ENCODE measurements at regions not wholly inside any gene's neighbourhood (a gene's known extent, or its start where the extent isn't known, plus 50 kb on each side); places are given as distances from the start of the nearest gene placed in this dataset.

- Histone ChIP-seq H3F3A (replicated peaks; ENCODE audit: low read depth) (no peaks in the 10 kb centered on the region), H3K27me3 (ENCODE audit: insufficient read depth) (no peaks in the 10 kb centered on the region), H3K4me1 (ENCODE audit: insufficient read depth) (peaks cover 5% of the 10 kb centered on the region; the same call in 1 of the 2 replicates), H3K4me3 (no peak overlapping the region), H3K9me2 (ENCODE audit: insufficient read depth) (no peaks in the 10 kb centered on the region), H2AFZ (no peak overlapping the region), H4K20me1 (replicated peaks; ENCODE audit: insufficient read depth) (no peaks in the 10 kb centered on the region), H3K27ac (ENCODE audit: low read depth) (no peak overlapping the region), H3K36me3 (ENCODE audit: insufficient read depth) (no peaks in the 10 kb centered on the region), H3K4me2 (no peak overlapping the region), H3K79me2 (replicated peaks; ENCODE audit: insufficient read depth) (no peaks in the 10 kb centered on the region)
- ATAC-seq (no peak), DNase-seq (ENCODE audit: low spot score) (no peak)
- H3K27ac Mint-ChIP-seq: no peak overlapping the region
- H3K9me3 Mint-ChIP-seq: no peaks in the 10 kb centered on the region
- no peaks in the 10 kb centered on the region for H3K36me3 Mint-ChIP-seq (ENCODE audit: low read depth)
- no peaks in the 10 kb centered on the region for H3K27me3 Mint-ChIP-seq (ENCODE audit: insufficient read depth, low read depth, poor library complexity)
- no peaks in the 10 kb centered on the region; the same call in 2 of the 3 replicates for H3K4me1 Mint-ChIP-seq
- TF ChIP-seq, protein P1, sequence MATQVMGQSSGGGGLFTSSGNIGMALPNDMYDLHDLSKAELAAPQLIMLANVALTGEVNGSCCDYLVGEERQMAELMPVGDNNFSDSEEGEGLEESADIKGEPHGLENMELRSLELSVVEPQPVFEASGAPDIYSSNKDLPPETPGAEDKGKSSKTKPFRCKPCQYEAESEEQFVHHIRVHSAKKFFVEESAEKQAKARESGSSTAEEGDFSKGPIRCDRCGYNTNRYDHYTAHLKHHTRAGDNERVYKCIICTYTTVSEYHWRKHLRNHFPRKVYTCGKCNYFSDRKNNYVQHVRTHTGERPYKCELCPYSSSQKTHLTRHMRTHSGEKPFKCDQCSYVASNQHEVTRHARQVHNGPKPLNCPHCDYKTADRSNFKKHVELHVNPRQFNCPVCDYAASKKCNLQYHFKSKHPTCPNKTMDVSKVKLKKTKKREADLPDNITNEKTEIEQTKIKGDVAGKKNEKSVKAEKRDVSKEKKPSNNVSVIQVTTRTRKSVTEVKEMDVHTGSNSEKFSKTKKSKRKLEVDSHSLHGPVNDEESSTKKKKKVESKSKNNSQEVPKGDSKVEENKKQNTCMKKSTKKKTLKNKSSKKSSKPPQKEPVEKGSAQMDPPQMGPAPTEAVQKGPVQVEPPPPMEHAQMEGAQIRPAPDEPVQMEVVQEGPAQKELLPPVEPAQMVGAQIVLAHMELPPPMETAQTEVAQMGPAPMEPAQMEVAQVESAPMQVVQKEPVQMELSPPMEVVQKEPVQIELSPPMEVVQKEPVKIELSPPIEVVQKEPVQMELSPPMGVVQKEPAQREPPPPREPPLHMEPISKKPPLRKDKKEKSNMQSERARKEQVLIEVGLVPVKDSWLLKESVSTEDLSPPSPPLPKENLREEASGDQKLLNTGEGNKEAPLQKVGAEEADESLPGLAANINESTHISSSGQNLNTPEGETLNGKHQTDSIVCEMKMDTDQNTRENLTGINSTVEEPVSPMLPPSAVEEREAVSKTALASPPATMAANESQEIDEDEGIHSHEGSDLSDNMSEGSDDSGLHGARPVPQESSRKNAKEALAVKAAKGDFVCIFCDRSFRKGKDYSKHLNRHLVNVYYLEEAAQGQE (IDR thresholded peaks at IDR 0.05; ENCODE audit: unreplicated experiment): no peak
- TF ChIP-seq CREB1 (CRISPR knock-in tag; IDR thresholded peaks at IDR 0.05; ENCODE audit: low read depth) (no peak), POLR2AphosphoS5 (IDR thresholded peaks at IDR 0.05; ENCODE audit: low read depth) (no peak), ETS1 (IDR thresholded peaks at IDR 0.05) (no peak), ZNF462 (CRISPR knock-in tag; IDR thresholded peaks at IDR 0.05) (no peak)
- H3K4me3 Mint-ChIP-seq: no peak overlapping the region
Observed at GRCh38 chr13:78319101-78319627, 284.2 kb downstream of the POU4F1 start.

All from GM23338 (cell line).